K562 (cell line): ENCODE measurements at regions not wholly inside any gene's neighbourhood (a gene's known extent, or its start where the extent isn't known, plus 50 kb on each side); places are given as distances from the start of the nearest gene placed in this dataset.

Source experiments
- ATAC-seq: fragments of 200-7000 bp; cut with Tn5 transposase; 3 replicates; pipeline ENCODE4 v1.9.1; 2020; ENCODE audit warnings: moderate library complexity
- BruUV-seq: library from RNA; stranded (reverse); fragments of 400-500 nt; replicated peaks from 2 replicates; lab custom pipeline; 2021; lab: Mats Ljungman, UMichigan
- CTCF ChIA-PET: fragments of 300-600 bp; formaldehyde crosslinking; extraction: SDS; loops from one replicate; lab custom pipeline; 2021; ENCODE audit warnings: low intra/inter-chr PET ratio; lab: Yijun Ruan, JAX
- POLR2A ChIA-PET: fragments of 300-600, 350-650 bp; sonication (Branson Sonifier 250); formaldehyde crosslinking; extraction: SDS; loops from one replicate; lab custom pipeline; 2021; ENCODE audit warnings: antibody characterized with exemption, inconsistent platforms; lab: Yijun Ruan, JAX
- DNase-seq, 4 experiments: peaks; one replicate each; pipeline versions ENCODE4 v3.0.0 to v3.0.0-alpha.2; 2011 to 2018; ENCODE audit warnings: low spot score in 3 of 4, mixed read lengths in 3 of 4; ENCODE audit errors: extremely low read depth in 1 of 4
- FAIRE-seq: peaks from 2 replicates; lab custom pipeline; 2011; peaks lifted over from hg19 to GRCh38; lab: Jason Lieb, UNC
- H2AFZ ChIP-seq: 2 replicates; pipeline ENCODE4 v1.6.0; 2011; ENCODE audit warnings: low read depth, low read length, control low read depth, inconsistent platforms
- H3K27ac ChIP-seq: fragments of 200-600 bp; 3 replicates; pipeline ENCODE4 v1.8.0; 2011; ENCODE audit warnings: low read depth, mild to moderate bottlenecking, control low read depth, inconsistent platforms, low read length, moderate library complexity, mixed read lengths; ENCODE audit errors: extremely low read depth
- H3K27me3 ChIP-seq, 2 experiments: fragments of 300-600 bp in 1 of 2; 2 replicates in 1 of 2; 3 replicates in 1 of 2; pipeline versions ENCODE4 v1.6.0 to v1.8.0; 2011; ENCODE audit warnings: inconsistent platforms in 2 of 2, low read length in 2 of 2, mild to moderate bottlenecking in 1 of 2, mixed read lengths in 1 of 2, moderate library complexity in 1 of 2; ENCODE audit not compliant: control insufficient read depth in 2 of 2, insufficient read depth in 2 of 2
- H3K36me3 ChIP-seq: fragments of 300-600 bp; 3 replicates; pipeline ENCODE4 v1.8.0; 2011; ENCODE audit warnings: mild to moderate bottlenecking, low read length, inconsistent platforms; ENCODE audit not compliant: control insufficient read depth, insufficient read depth
- H3K4me1 ChIP-seq, 2 experiments: fragments of 200-600 bp in 1 of 2; replicated peaks in 1 of 2; 2 replicates in 1 of 2; 3 replicates in 1 of 2; pipeline versions ENCODE4 v1.5.1 to v1.8.0; 2011; ENCODE audit warnings: inconsistent platforms in 2 of 2, low read length in 2 of 2, mild to moderate bottlenecking in 1 of 2, mixed read lengths in 1 of 2, moderate library complexity in 1 of 2; ENCODE audit not compliant: control insufficient read depth in 2 of 2, insufficient read depth in 2 of 2
- H3K4me2 ChIP-seq: 2 replicates; pipeline ENCODE4 v1.6.1; 2011; ENCODE audit warnings: low read length, control low read depth, inconsistent platforms, mixed read lengths; ENCODE audit not compliant: insufficient read depth
- H3K4me3 ChIP-seq: fragments of 200-600 bp; sonication (generic), shearing (Covaris generic); 2 replicates; pipeline ENCODE4 v1.5.1; 2016; ENCODE audit warnings: control low read depth, inconsistent platforms
- H3K79me2 ChIP-seq: fragments of 200-600 bp; 3 replicates; pipeline ENCODE4 v1.8.0; 2011; ENCODE audit warnings: low read length, inconsistent platforms; ENCODE audit not compliant: control insufficient read depth, insufficient read depth
- H3K9ac ChIP-seq, 2 experiments: 2 replicates each; pipeline versions ENCODE4 v1.6.0 to v1.6.1; 2011; ENCODE audit warnings: low read depth in 2 of 2, low read length in 2 of 2, control low read depth in 1 of 2, inconsistent platforms in 1 of 2, mild to moderate bottlenecking in 1 of 2, mixed read lengths in 1 of 2; ENCODE audit not compliant: insufficient read depth in 1 of 2
- H3K9me1 ChIP-seq: one replicate; pipeline ENCODE4 v1.6.0; 2011; ENCODE audit warnings: inconsistent platforms, mild to moderate bottlenecking, low read length, moderate library complexity; ENCODE audit not compliant: control insufficient read depth, insufficient read depth
- H3K9me3 ChIP-seq: replicated peaks from 2 replicates; pipeline ENCODE4 v1.5.1; 2011; ENCODE audit warnings: low read depth, low read length, inconsistent platforms; ENCODE audit not compliant: control insufficient read depth, insufficient read depth
- H4K20me1 ChIP-seq: replicated peaks from 2 replicates; pipeline ENCODE4 v1.6.1; 2011; ENCODE audit warnings: low read length, inconsistent platforms, mixed read lengths; ENCODE audit not compliant: control insufficient read depth, insufficient read depth
- ATF4 ChIP-seq: fragments of 450-650 bp; formaldehyde crosslinking; IDR thresholded peaks from 2 replicates; pipeline ENCODE4 v1.4.0; 2022; ENCODE audit warnings: mild to moderate bottlenecking, moderate library complexity
- E2F5 ChIP-seq: sonication (generic); formaldehyde crosslinking; IDR thresholded peaks from 2 replicates; pipeline ENCODE4 v1.8.0; 2022; ENCODE audit warnings: mild to moderate bottlenecking, missing genetic modification reagents
- KAT2B ChIP-seq: IDR thresholded peaks from one replicate; pipeline ENCODE4 v1.6.1; 2012; ENCODE audit warnings: low read depth, mild to moderate bottlenecking, control low read depth, inconsistent platforms, low read length, moderate library complexity
- RBFOX2 ChIP-seq: fragments of 200-400 bp; formaldehyde crosslinking; IDR thresholded peaks from 2 replicates; pipeline ENCODE4 v1.6.1; 2017; ENCODE audit warnings: low read depth, mild to moderate bottlenecking, low read length, moderate library complexity
- SMAD1 ChIP-seq: fragments of 150-350 bp; IDR thresholded peaks from 2 replicates; pipeline ENCODE4 v1.6.1; 2014; ENCODE audit warnings: low read length, low read depth; ENCODE audit not compliant: partially characterized antibody
- SMAD2 ChIP-seq: fragments of 150-350 bp; IDR thresholded peaks from 2 replicates; pipeline ENCODE4 v1.6.1; 2014; ENCODE audit warnings: low read depth, mild to moderate bottlenecking, low read length
- ZBTB8A ChIP-seq: fragments of 450-650 bp; IDR thresholded peaks from 2 replicates; pipeline ENCODE4 v1.6.1; 2018; ENCODE audit warnings: mild to moderate bottlenecking, moderate library complexity; ENCODE audit not compliant: partially characterized antibody
- WGBS: fragments of 100-300 bp; shearing (Covaris generic); methylation state at CpG from one replicate; pipeline ENCODE4 v1.1.6; 2016; ENCODE audit warnings: low coverage, mixed read lengths; ENCODE audit not compliant: insufficient coverage; ENCODE audit errors: missing lambda C conversion rate; 5-methylcytosine and 5-hydroxymethylcytosine counted together
- in situ Hi-C: fragments of 300-500 bp; cut with MboI; formaldehyde crosslinking; loops from 4 replicates; pipeline ENCODE4 v1.15.0; 2018; ENCODE audit warnings: inconsistent platforms, mixed read lengths
- intact Hi-C: fragments of 100-400 bp; cut with micrococcal nuclease; formaldehyde crosslinking; loops from 2 replicates; pipeline ENCODE4 v1.14.2; 2022
- TF ChIP-seq, protein P1 (sequence below): sonication (generic); formaldehyde crosslinking; IDR thresholded peaks from 2 replicates; pipeline ENCODE4 v1.8.0; 2022; ENCODE audit warnings: mild to moderate bottlenecking, missing genetic modification reagents

DNA sequence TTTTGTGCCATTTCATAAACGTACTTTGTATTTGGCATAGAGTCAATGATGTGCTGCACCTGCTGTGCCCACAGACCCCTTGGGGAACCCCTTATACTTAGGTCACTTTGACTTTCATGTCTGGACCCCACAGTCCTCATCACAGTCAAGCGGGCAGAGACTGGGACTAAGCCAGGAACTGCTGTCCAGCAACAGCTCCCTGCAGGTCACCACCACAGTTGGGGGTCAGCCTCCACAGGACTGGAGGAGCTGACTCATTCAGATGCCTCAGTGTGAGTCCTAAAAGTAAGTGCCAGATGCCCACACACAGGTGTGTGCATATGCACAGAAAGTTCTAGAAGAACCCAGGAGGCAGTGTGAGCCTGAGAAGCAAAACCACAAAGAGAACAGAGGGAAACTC, 339.8 kb downstream of the GABRB3 start:
- Histone ChIP-seq H3K36me3 (no peaks in the 10 kb centered on the region), H3K4me2 (no peak overlapping the region), H3K9me1 (no peaks in the 10 kb centered on the region), H3K4me1 (no peaks in the 10 kb centered on the region), H3K27ac (no peak overlapping the region), H3K4me3 (no peak overlapping the region), H3K27me3 (no peaks in the 10 kb centered on the region), H3K9me3 (no peaks in the 10 kb centered on the region), H3K9ac (no peak overlapping the region), H3K79me2 (no peaks in the 10 kb centered on the region), H4K20me1 (no peaks in the 10 kb centered on the region), H2AFZ (no peak overlapping the region)
- ATAC-seq, result no peak
- CTCF ChIA-PET, result no interaction called here
- in situ Hi-C loops (no loop called here), intact Hi-C loops (no loop called here)
- FAIRE-seq, result no peak
- 0% methylated on average over 2 of the region's 2 CpGs for WGBS
- no peak for DNase-seq
- POLR2A ChIA-PET, result no interaction called here
- no TSS peak for BruUV-seq
- TF ChIP-seq E2F5 (CRISPR knock-in tag), result no peak
- no peak for TF ChIP-seq ZBTB8A

DNA sequence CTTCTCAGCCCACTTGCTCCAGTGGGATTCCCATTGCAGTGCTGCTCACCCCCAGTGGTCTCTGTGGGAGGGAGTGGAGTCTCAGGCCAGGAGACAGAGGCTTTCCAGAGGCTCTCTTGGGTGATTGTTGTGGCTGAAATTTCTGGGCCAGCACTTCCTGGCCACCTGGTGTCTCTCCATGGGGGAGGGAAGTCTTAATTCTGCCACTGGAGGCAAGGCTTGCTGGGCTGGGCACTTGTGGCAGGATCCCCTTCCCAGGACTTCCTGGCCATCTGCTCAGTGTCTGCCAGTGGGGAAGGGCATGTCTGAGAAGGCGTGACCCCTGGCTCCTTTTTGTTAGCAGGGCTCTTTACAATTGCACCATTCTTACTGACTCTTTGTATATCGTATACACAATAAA, 351.8 kb downstream of the GABRB3 start:
- BruUV-seq, result no TSS peak
- in situ Hi-C loops (no loop called here), intact Hi-C loops (no loop called here)
- H3K36me3 ChIP-seq, result no peaks in the 10 kb centered on the region
- no peak overlapping the region for H2AFZ ChIP-seq
- H3K4me3 ChIP-seq, result no peak overlapping the region
- ATAC-seq, result no peak
- DNase-seq, result no peak
- H3K27me3 ChIP-seq, result no peaks in the 10 kb centered on the region
- H3K9me3 ChIP-seq, result no peaks in the 10 kb centered on the region
- no peak overlapping the region for H3K9ac ChIP-seq
- H4K20me1 ChIP-seq, result no peaks in the 10 kb centered on the region
- TF ChIP-seq ATF4, result no peak
- TF ChIP-seq KAT2B, result no peak
- TF ChIP-seq SMAD2, result no peak
- TF ChIP-seq SMAD1, result no peak
- TF ChIP-seq, protein P1, sequence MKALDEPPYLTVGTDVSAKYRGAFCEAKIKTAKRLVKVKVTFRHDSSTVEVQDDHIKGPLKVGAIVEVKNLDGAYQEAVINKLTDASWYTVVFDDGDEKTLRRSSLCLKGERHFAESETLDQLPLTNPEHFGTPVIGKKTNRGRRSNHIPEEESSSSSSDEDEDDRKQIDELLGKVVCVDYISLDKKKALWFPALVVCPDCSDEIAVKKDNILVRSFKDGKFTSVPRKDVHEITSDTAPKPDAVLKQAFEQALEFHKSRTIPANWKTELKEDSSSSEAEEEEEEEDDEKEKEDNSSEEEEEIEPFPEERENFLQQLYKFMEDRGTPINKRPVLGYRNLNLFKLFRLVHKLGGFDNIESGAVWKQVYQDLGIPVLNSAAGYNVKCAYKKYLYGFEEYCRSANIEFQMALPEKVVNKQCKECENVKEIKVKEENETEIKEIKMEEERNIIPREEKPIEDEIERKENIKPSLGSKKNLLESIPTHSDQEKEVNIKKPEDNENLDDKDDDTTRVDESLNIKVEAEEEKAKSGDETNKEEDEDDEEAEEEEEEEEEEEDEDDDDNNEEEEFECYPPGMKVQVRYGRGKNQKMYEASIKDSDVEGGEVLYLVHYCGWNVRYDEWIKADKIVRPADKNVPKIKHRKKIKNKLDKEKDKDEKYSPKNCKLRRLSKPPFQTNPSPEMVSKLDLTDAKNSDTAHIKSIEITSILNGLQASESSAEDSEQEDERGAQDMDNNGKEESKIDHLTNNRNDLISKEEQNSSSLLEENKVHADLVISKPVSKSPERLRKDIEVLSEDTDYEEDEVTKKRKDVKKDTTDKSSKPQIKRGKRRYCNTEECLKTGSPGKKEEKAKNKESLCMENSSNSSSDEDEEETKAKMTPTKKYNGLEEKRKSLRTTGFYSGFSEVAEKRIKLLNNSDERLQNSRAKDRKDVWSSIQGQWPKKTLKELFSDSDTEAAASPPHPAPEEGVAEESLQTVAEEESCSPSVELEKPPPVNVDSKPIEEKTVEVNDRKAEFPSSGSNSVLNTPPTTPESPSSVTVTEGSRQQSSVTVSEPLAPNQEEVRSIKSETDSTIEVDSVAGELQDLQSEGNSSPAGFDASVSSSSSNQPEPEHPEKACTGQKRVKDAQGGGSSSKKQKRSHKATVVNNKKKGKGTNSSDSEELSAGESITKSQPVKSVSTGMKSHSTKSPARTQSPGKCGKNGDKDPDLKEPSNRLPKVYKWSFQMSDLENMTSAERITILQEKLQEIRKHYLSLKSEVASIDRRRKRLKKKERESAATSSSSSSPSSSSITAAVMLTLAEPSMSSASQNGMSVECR (CRISPR knock-in tag), result no peak
- no peak for TF ChIP-seq RBFOX2
- CTCF ChIA-PET, result no interaction called here
- no peak overlapping the region for H3K27ac ChIP-seq
- H3K9me1 ChIP-seq, result no peaks in the 10 kb centered on the region
- FAIRE-seq, result no peak
- POLR2A ChIA-PET, result no interaction called here
- WGBS, result 0% methylated on average over 2 of the region's 2 CpGs
- H3K79me2 ChIP-seq, result no peaks in the 10 kb centered on the region
- H3K4me2 ChIP-seq, result no peak overlapping the region
- no peaks in the 10 kb centered on the region for H3K4me1 ChIP-seq
